K562 (cell line): ENCODE measurements at regions not wholly inside any gene's neighbourhood (a gene's known extent, or its start where the extent isn't known, plus 50 kb on each side); places are given as distances from the start of the nearest gene placed in this dataset.

Source experiments
- ATAC-seq: fragments of 200-7000 bp; cut with Tn5 transposase; 3 replicates; pipeline ENCODE4 v1.9.1; 2020; ENCODE audit warnings: moderate library complexity
- BruUV-seq: library from RNA; stranded (reverse); fragments of 400-500 nt; replicated peaks from 2 replicates; lab custom pipeline; 2021; lab: Mats Ljungman, UMichigan
- CTCF ChIA-PET: fragments of 300-600 bp; formaldehyde crosslinking; extraction: SDS; loops from one replicate; lab custom pipeline; 2021; ENCODE audit warnings: low intra/inter-chr PET ratio; lab: Yijun Ruan, JAX
- POLR2A ChIA-PET: fragments of 300-600, 350-650 bp; sonication (Branson Sonifier 250); formaldehyde crosslinking; extraction: SDS; loops from one replicate; lab custom pipeline; 2021; ENCODE audit warnings: antibody characterized with exemption, inconsistent platforms; lab: Yijun Ruan, JAX
- DNase-seq, 4 experiments: peaks; one replicate each; pipeline versions ENCODE4 v3.0.0 to v3.0.0-alpha.2; 2011 to 2018; ENCODE audit warnings: low spot score in 3 of 4, mixed read lengths in 3 of 4; ENCODE audit errors: extremely low read depth in 1 of 4
- FAIRE-seq: peaks from 2 replicates; lab custom pipeline; 2011; peaks lifted over from hg19 to GRCh38; lab: Jason Lieb, UNC
- H2AFZ ChIP-seq: 2 replicates; pipeline ENCODE4 v1.6.0; 2011; ENCODE audit warnings: low read depth, low read length, control low read depth, inconsistent platforms
- H3K27ac ChIP-seq: fragments of 200-600 bp; 3 replicates; pipeline ENCODE4 v1.8.0; 2011; ENCODE audit warnings: low read depth, mild to moderate bottlenecking, control low read depth, inconsistent platforms, low read length, moderate library complexity, mixed read lengths; ENCODE audit errors: extremely low read depth
- H3K27me3 ChIP-seq, 2 experiments: fragments of 300-600 bp in 1 of 2; 2 replicates in 1 of 2; 3 replicates in 1 of 2; pipeline versions ENCODE4 v1.6.0 to v1.8.0; 2011; ENCODE audit warnings: inconsistent platforms in 2 of 2, low read length in 2 of 2, mild to moderate bottlenecking in 1 of 2, mixed read lengths in 1 of 2, moderate library complexity in 1 of 2; ENCODE audit not compliant: control insufficient read depth in 2 of 2, insufficient read depth in 2 of 2
- H3K36me3 ChIP-seq: fragments of 300-600 bp; 3 replicates; pipeline ENCODE4 v1.8.0; 2011; ENCODE audit warnings: mild to moderate bottlenecking, low read length, inconsistent platforms; ENCODE audit not compliant: control insufficient read depth, insufficient read depth
- H3K4me1 ChIP-seq, 2 experiments: fragments of 200-600 bp in 1 of 2; replicated peaks in 1 of 2; 2 replicates in 1 of 2; 3 replicates in 1 of 2; pipeline versions ENCODE4 v1.5.1 to v1.8.0; 2011; ENCODE audit warnings: inconsistent platforms in 2 of 2, low read length in 2 of 2, mild to moderate bottlenecking in 1 of 2, mixed read lengths in 1 of 2, moderate library complexity in 1 of 2; ENCODE audit not compliant: control insufficient read depth in 2 of 2, insufficient read depth in 2 of 2
- H3K4me2 ChIP-seq: 2 replicates; pipeline ENCODE4 v1.6.1; 2011; ENCODE audit warnings: low read length, control low read depth, inconsistent platforms, mixed read lengths; ENCODE audit not compliant: insufficient read depth
- H3K4me3 ChIP-seq: fragments of 200-600 bp; sonication (generic), shearing (Covaris generic); 2 replicates; pipeline ENCODE4 v1.5.1; 2016; ENCODE audit warnings: control low read depth, inconsistent platforms
- H3K79me2 ChIP-seq: fragments of 200-600 bp; 3 replicates; pipeline ENCODE4 v1.8.0; 2011; ENCODE audit warnings: low read length, inconsistent platforms; ENCODE audit not compliant: control insufficient read depth, insufficient read depth
- H3K9ac ChIP-seq, 2 experiments: 2 replicates each; pipeline versions ENCODE4 v1.6.0 to v1.6.1; 2011; ENCODE audit warnings: low read depth in 2 of 2, low read length in 2 of 2, control low read depth in 1 of 2, inconsistent platforms in 1 of 2, mild to moderate bottlenecking in 1 of 2, mixed read lengths in 1 of 2; ENCODE audit not compliant: insufficient read depth in 1 of 2
- H3K9me1 ChIP-seq: one replicate; pipeline ENCODE4 v1.6.0; 2011; ENCODE audit warnings: inconsistent platforms, mild to moderate bottlenecking, low read length, moderate library complexity; ENCODE audit not compliant: control insufficient read depth, insufficient read depth
- H3K9me3 ChIP-seq: replicated peaks from 2 replicates; pipeline ENCODE4 v1.5.1; 2011; ENCODE audit warnings: low read depth, low read length, inconsistent platforms; ENCODE audit not compliant: control insufficient read depth, insufficient read depth
- H4K20me1 ChIP-seq: replicated peaks from 2 replicates; pipeline ENCODE4 v1.6.1; 2011; ENCODE audit warnings: low read length, inconsistent platforms, mixed read lengths; ENCODE audit not compliant: control insufficient read depth, insufficient read depth
- E2F6 ChIP-seq, 2 experiments: IDR thresholded peaks; 2 replicates each; pipeline ENCODE4 v1.6.1; 2011; ENCODE audit warnings: borderline replicate concordance in 1 of 2, control low read depth in 1 of 2, low read depth in 1 of 2, low read length in 1 of 2, mild to moderate bottlenecking in 1 of 2, mixed read lengths in 1 of 2, moderate library complexity in 1 of 2; ENCODE audit not compliant: insufficient read depth in 1 of 2, insufficient read length in 1 of 2, poor library complexity in 1 of 2, severe bottlenecking in 1 of 2; ENCODE audit errors: extremely low read depth in 1 of 2
- HSF4 ChIP-seq: fragments of 250-450 bp; sonication (Bioruptor Pico); IDR thresholded peaks from 2 replicates; pipeline ENCODE4 v2.1.2; 2022; ENCODE audit warnings: mild to moderate bottlenecking, moderate library complexity, borderline replicate concordance
- SAFB ChIP-seq: fragments of 200-400 bp; formaldehyde crosslinking; IDR thresholded peaks from 2 replicates; pipeline ENCODE4 v1.6.1; 2017; ENCODE audit warnings: low read depth, low read length, borderline replicate concordance
- SAFB2 ChIP-seq: fragments of 200-400 bp; formaldehyde crosslinking; IDR thresholded peaks from 2 replicates; pipeline ENCODE4 v1.6.1; 2018; ENCODE audit warnings: borderline replicate concordance, low read length, low read depth, moderate library complexity; ENCODE audit not compliant: severe bottlenecking
- WGBS: fragments of 100-300 bp; shearing (Covaris generic); methylation state at CpG from one replicate; pipeline ENCODE4 v1.1.6; 2016; ENCODE audit warnings: low coverage, mixed read lengths; ENCODE audit not compliant: insufficient coverage; ENCODE audit errors: missing lambda C conversion rate; 5-methylcytosine and 5-hydroxymethylcytosine counted together
- in situ Hi-C: fragments of 300-500 bp; cut with MboI; formaldehyde crosslinking; loops from 4 replicates; pipeline ENCODE4 v1.15.0; 2018; ENCODE audit warnings: inconsistent platforms, mixed read lengths
- intact Hi-C: fragments of 100-400 bp; cut with micrococcal nuclease; formaldehyde crosslinking; loops from 2 replicates; pipeline ENCODE4 v1.14.2; 2022
- TF ChIP-seq, protein P1 (sequence below): sonication (generic); formaldehyde crosslinking; IDR thresholded peaks from 2 replicates; pipeline ENCODE4 v1.8.0; 2022; ENCODE audit warnings: missing genetic modification reagents, mild to moderate bottlenecking, moderate library complexity, borderline replicate concordance
- TF ChIP-seq, protein P2 (sequence below): fragments of 250-450 bp; sonication (Bioruptor Pico); IDR thresholded peaks from 2 replicates; pipeline ENCODE4 v1.5.0; 2021

DNA sequence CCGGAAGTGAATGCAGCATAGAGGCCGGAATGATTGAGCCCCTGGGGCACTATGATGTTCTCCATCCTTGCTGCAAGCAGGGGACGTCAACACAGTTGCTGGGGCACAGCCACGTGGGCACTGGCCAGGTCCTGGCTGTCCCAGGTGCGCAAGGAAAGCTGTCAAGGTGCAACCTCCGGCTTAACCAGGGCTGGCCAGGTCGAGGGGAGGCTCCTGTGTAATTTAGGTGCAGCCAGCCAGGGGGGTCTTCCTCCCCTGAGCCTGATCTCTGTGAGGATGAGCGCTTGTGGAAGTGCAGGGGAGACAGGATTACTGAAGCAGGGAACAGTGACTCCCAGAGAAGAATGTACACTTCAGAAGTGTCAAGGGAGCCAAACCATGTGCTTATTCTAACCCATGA is 852.8 kb upstream of the TMEM132C start:
- BruUV-seq = no TSS peak
- Histone ChIP-seq H4K20me1 (no peaks in the 10 kb centered on the region), H3K9me3 (no peaks in the 10 kb centered on the region), H3K36me3 (no peaks in the 10 kb centered on the region), H2AFZ (no peak overlapping the region), H3K79me2 (no peaks in the 10 kb centered on the region), H3K9me1 (no peaks in the 10 kb centered on the region), H3K4me2 (no peak overlapping the region), H3K9ac (no peak overlapping the region)
- DNase-seq (no peak), ATAC-seq (no peak), FAIRE-seq (no peak)
- POLR2A ChIA-PET = no interaction called here
- in situ Hi-C loops = no loop called here
- WGBS = 0% methylated on average over 8 of the region's 8 CpGs
- TF ChIP-seq SAFB (no peak), E2F6 (IDR thresholded peaks at IDR 0.05; ENCODE audit: borderline replicate concordance in 1 of 2, extremely low read depth in 1 of 2, insufficient read depth in 1 of 2, insufficient read length in 1 of 2, low read depth in 1 of 2, low read length in 1 of 2, poor library complexity in 1 of 2, severe bottlenecking in 1 of 2) (no peak), HSF4 (CRISPR knock-in tag) (no peak), SAFB2 (no peak)
- TF ChIP-seq, protein P1, sequence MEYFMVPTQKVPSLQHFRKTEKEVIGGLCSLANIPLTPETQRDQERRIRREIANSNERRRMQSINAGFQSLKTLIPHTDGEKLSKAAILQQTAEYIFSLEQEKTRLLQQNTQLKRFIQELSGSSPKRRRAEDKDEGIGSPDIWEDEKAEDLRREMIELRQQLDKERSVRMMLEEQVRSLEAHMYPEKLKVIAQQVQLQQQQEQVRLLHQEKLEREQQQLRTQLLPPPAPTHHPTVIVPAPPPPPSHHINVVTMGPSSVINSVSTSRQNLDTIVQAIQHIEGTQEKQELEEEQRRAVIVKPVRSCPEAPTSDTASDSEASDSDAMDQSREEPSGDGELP (CRISPR knock-in tag) = no peak
- TF ChIP-seq, protein P2, sequence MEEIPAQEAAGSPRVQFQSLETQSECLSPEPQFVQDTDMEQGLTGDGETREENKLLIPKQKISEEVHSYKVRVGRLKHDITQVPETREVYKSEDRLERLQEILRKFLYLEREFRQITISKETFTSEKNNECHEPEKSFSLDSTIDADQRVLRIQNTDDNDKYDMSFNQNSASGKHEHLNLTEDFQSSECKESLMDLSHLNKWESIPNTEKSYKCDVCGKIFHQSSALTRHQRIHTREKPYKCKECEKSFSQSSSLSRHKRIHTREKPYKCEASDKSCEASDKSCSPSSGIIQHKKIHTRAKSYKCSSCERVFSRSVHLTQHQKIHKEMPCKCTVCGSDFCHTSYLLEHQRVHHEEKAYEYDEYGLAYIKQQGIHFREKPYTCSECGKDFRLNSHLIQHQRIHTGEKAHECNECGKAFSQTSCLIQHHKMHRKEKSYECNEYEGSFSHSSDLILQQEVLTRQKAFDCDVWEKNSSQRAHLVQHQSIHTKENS (CRISPR knock-in tag) = no peak
- TF ChIP-seq, all 486 proteins: peak for 0
- no peaks in the 10 kb centered on the region for H3K4me1 ChIP-seq
- intact Hi-C loops = no loop called here
- CTCF ChIA-PET = no interaction called here
- H3K27me3 ChIP-seq = no peaks in the 10 kb centered on the region
- H3K4me3 ChIP-seq = no peak overlapping the region
- H3K27ac ChIP-seq = no peak overlapping the region
